ENCODE measurements at regions not wholly inside any gene's neighbourhood (a gene's known extent, or its start where the extent isn't known, plus 50 kb on each side); places are given as distances from the start of the nearest gene placed in this dataset.

DNA sequence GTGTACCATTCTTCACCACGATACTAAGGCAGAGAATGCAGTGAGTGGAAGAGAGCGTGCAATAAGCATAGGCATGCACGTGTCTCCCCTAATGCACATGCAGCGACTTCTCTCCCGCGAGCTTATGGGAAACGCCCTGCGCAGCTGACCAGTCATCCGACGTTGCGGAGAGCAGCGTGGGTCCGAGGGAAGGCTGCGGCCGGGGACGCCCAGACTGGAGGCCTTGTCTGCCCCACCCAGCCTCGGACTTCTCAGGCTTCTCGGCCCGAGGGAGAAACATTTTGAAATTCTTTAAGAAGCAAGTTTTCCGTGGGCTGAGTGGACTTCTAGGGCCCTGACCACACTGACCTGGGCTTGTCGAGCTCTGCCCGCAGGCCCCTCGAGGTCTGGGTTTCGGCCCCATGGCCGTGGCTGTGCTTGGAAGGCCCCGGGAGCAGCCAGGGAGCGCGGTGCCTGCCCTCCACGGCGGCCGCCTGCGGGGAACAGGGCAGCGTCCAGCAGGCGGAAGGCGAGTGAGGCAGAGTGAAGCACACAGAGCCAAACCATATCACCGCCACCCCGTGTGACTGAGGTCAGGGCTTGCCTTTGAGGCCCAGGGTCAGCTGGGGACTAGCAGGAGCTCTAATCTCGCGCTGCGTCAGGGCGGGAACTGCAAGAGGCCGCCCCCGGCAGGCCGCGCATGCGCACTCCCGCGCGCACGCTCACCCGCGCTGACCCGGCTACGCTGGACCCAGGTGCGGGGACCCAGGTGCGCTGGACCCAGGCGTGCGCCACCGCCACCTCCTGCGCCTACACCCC is 60.0 kb upstream of the IRX1 start:
- H3K27me3 ChIP-seq (replicated peaks in 1 of 4; ENCODE audit: control extremely low read depth in 1 of 4, control insufficient read depth in 3 of 4, insufficient read depth in 4 of 4, low read length in 3 of 4), result no peaks in the 10 kb centered on the region
- no peaks in the 10 kb centered on the region for H4K20me1 ChIP-seq (ENCODE audit: control insufficient read depth, insufficient read depth, low read length, poor library complexity, severe bottlenecking)
- DNase-seq, result no peak
- Mint-ChIP-seq H3K4me1 (no peaks in the 10 kb centered on the region), H3K27ac (no peak overlapping the region), H3K9me3 (ENCODE audit: insufficient read depth) (no peaks in the 10 kb centered on the region), H3K4me3 (no peak overlapping the region), H3K27me3 (no peaks in the 10 kb centered on the region)
- no peaks in the 10 kb centered on the region for H3K4me1 ChIP-seq (ENCODE audit: control insufficient read depth in 2 of 2, insufficient read depth in 2 of 2, low read length in 2 of 2)
- no peak overlapping the region for H3K4me3 ChIP-seq (ENCODE audit: control extremely low read depth in 1 of 5, extremely low read depth in 1 of 5, insufficient read depth in 1 of 5, low read depth in 2 of 5, low read length in 4 of 5)
- no peaks in the 10 kb centered on the region for H3K79me2 ChIP-seq (ENCODE audit: control insufficient read depth, insufficient read depth, low read length)
- ATAC-seq (ENCODE audit: low read depth), result no peak
- H3K9ac ChIP-seq (ENCODE audit: low read length), result no peak overlapping the region
- H3K36me3 ChIP-seq (replicated peaks in 1 of 2; ENCODE audit: control extremely low read depth in 1 of 2, control insufficient read depth in 1 of 2, extremely low read depth in 1 of 2, insufficient read depth in 2 of 2, low read length in 1 of 2), result no peaks in the 10 kb centered on the region
- TF ChIP-seq CTCF (IDR thresholded peaks at IDR 0.05) (no peak), EZH2 (IDR thresholded peaks at IDR 0.05; ENCODE audit: borderline replicate concordance, insufficient read depth, low read depth, low read length, poor library complexity, severe bottlenecking) (no peak)
- 94% methylated on average over 60 of the region's 60 CpGs for WGBS (ENCODE audit: insufficient coverage)
- ChIA-PET CTCF (no interaction called here), POLR2A (no interaction called here)
- intact Hi-C loops (cut with micrococcal nuclease), result no loop called here
- no peak overlapping the region for H3K4me2 ChIP-seq (replicated peaks; ENCODE audit: low read depth, low read length, poor library complexity, severe bottlenecking)
- no peak overlapping the region for H3K27ac ChIP-seq (ENCODE audit: low read length in 2 of 2)
- no peak overlapping the region for H2AFZ ChIP-seq (ENCODE audit: insufficient read depth, low read depth, low read length, poor library complexity, severe bottlenecking)
- H3K9me3 ChIP-seq (ENCODE audit: control extremely low read depth in 1 of 3, control insufficient read depth in 2 of 3, insufficient read depth in 1 of 3, low read length in 2 of 3), result peaks cover 0 to 41% (median 0%) of the 10 kb centered on the region in 3 donors

GRCh38 chr5:3534997-3535396 is 60.6 kb upstream of the IRX1 start:
- Histone ChIP-seq H2AFZ (ENCODE audit: insufficient read depth, low read depth, low read length, poor library complexity, severe bottlenecking) (no peak overlapping the region), H4K20me1 (ENCODE audit: control insufficient read depth, insufficient read depth, low read length, poor library complexity, severe bottlenecking) (no peaks in the 10 kb centered on the region), H3K27me3 (replicated peaks in 1 of 4; ENCODE audit: control extremely low read depth in 1 of 4, control insufficient read depth in 3 of 4, insufficient read depth in 4 of 4, low read length in 3 of 4) (no peaks in the 10 kb centered on the region), H3K36me3 (replicated peaks in 1 of 2; ENCODE audit: control extremely low read depth in 1 of 2, control insufficient read depth in 1 of 2, extremely low read depth in 1 of 2, insufficient read depth in 2 of 2, low read length in 1 of 2) (no peaks in the 10 kb centered on the region), H3K9me3 (ENCODE audit: control extremely low read depth in 1 of 3, control insufficient read depth in 2 of 3, insufficient read depth in 1 of 3, low read length in 2 of 3) (peaks cover 0 to 40% (median 0%) of the 10 kb centered on the region in 3 donors), H3K27ac (ENCODE audit: low read length in 2 of 2) (no peak overlapping the region), H3K4me2 (replicated peaks; ENCODE audit: low read depth, low read length, poor library complexity, severe bottlenecking) (no peak overlapping the region), H3K9ac (ENCODE audit: low read length) (no peak overlapping the region), H3K4me1 (ENCODE audit: control insufficient read depth in 2 of 2, insufficient read depth in 2 of 2, low read length in 2 of 2) (no peaks in the 10 kb centered on the region), H3K79me2 (ENCODE audit: control insufficient read depth, insufficient read depth, low read length) (no peaks in the 10 kb centered on the region), H3K4me3 (ENCODE audit: control extremely low read depth in 1 of 5, extremely low read depth in 1 of 5, insufficient read depth in 1 of 5, low read depth in 2 of 5, low read length in 4 of 5) (no peak overlapping the region)
- WGBS (ENCODE audit: insufficient coverage), result 98% methylated on average over 13 of the region's 13 CpGs
- Mint-ChIP-seq H3K9me3 (ENCODE audit: insufficient read depth) (no peaks in the 10 kb centered on the region), H3K27me3 (no peaks in the 10 kb centered on the region), H3K27ac (no peak overlapping the region), H3K4me1 (no peaks in the 10 kb centered on the region), H3K4me3 (no peak overlapping the region)
- intact Hi-C loops (cut with micrococcal nuclease), result no loop called here
- DNase-seq (no peak), ATAC-seq (ENCODE audit: low read depth) (no peak)
- ChIA-PET POLR2A (no interaction called here), CTCF (no interaction called here)
- TF ChIP-seq EZH2 (IDR thresholded peaks at IDR 0.05; ENCODE audit: borderline replicate concordance, insufficient read depth, low read depth, low read length, poor library complexity, severe bottlenecking) (no peak), CTCF (IDR thresholded peaks at IDR 0.05) (no peak)
